Activated CD4-positive, alpha-beta memory T cell treated with anti-CD3 and anti-CD28 coated beads for 36 hours (primary cell): ENCODE measurements at regions not wholly inside any gene's neighbourhood (a gene's known extent, or its start where the extent isn't known, plus 50 kb on each side); places are given as distances from the start of the nearest gene placed in this dataset.

Experiments
- CTCF ChIA-PET: fragments of 350-600 bp; sonication (Branson Sonifier 250); formaldehyde crosslinking; loops from one replicate; lab custom pipeline; 2021; ENCODE audit warnings: antibody characterized with exemption, inconsistent platforms; lab: Charles Lee
- POLR2A ChIA-PET: fragments of 350-600 bp; sonication (Branson Sonifier 250); formaldehyde crosslinking; loops from one replicate; lab custom pipeline; 2021; ENCODE audit warnings: antibody characterized with exemption; lab: Charles Lee
- DNase-seq: peaks from one replicate; pipeline ENCODE4 v3.0.0-alpha.2; 2020
- H3K27ac Mint-ChIP-seq: one replicate; pipeline ENCODE4 v1.8.0; 2021; ENCODE audit warnings: mixed read lengths
- H3K27me3 Mint-ChIP-seq: one replicate; pipeline ENCODE4 v1.8.0; 2021; ENCODE audit warnings: mixed read lengths
- H3K36me3 Mint-ChIP-seq: one replicate; pipeline ENCODE4 v1.8.0; 2021; ENCODE audit warnings: mixed read lengths
- H3K4me1 Mint-ChIP-seq: one replicate; pipeline ENCODE4 v1.8.0; 2021; ENCODE audit warnings: low read depth, mixed read lengths
- H3K4me3 Mint-ChIP-seq: one replicate; pipeline ENCODE4 v1.8.0; 2021; ENCODE audit warnings: mild to moderate bottlenecking, mixed read lengths
- H3K9me3 Mint-ChIP-seq: one replicate; pipeline ENCODE4 v1.8.0; 2021; ENCODE audit warnings: mixed read lengths
- intact Hi-C: fragments of 100-400 bp; cut with micrococcal nuclease; formaldehyde crosslinking; loops from one replicate; pipeline ENCODE4 v1.15.1; 2023

DNA sequence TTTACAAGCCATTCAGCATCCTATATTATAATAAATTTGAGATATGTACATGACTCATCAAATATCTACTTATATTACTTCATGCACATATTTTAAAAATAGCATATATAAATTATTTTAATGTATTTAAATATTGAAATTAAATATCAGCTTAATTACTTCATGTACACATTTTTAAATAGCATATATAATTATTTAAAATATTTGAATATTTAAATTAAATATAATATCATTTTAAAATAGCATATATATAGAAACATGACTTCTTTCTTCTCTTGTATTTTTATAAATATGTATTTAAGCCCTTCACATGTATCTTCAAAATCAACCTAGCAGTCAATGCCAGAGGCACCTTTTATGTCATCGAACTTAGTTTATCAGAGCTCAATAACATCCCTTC, 298.8 kb upstream of the DSEL start:
- CTCF ChIA-PET = no interaction called here
- Mint-ChIP-seq H3K4me1 (no peaks in the 10 kb centered on the region), H3K27ac (no peak overlapping the region), H3K9me3 (no peaks in the 10 kb centered on the region), H3K27me3 (no peaks in the 10 kb centered on the region), H3K36me3 (no peaks in the 10 kb centered on the region), H3K4me3 (no peak overlapping the region)
- POLR2A ChIA-PET = no interaction called here
- intact Hi-C loops = no loop called here
- DNase-seq = no peak

- POLR2A ChIA-PET = no interaction called here
- intact Hi-C loops = no loop called here
- no peaks in the 10 kb centered on the region for H3K4me1 Mint-ChIP-seq
Observed at GRCh38 chr18:67813380-67814028, 297.0 kb upstream of the DSEL start.

GRCh38 chr18:67805261-67805660, 288.7 kb upstream of the DSEL start:
- DNase-seq = no peak
- Mint-ChIP-seq H3K27ac (no peak overlapping the region), H3K4me1 (no peaks in the 10 kb centered on the region), H3K9me3 (peaks cover 5% of the 10 kb centered on the region), H3K36me3 (no peaks in the 10 kb centered on the region), H3K27me3 (no peaks in the 10 kb centered on the region), H3K4me3 (no peak overlapping the region)
- CTCF ChIA-PET = no interaction called here
- POLR2A ChIA-PET = no interaction called here
- intact Hi-C loops = no loop called here

More at GRCh38 chr18:67813380-67814028, 297.0 kb upstream of the DSEL start:
- Mint-ChIP-seq H3K9me3 (no peaks in the 10 kb centered on the region), H3K27me3 (no peaks in the 10 kb centered on the region), H3K4me3 (no peak overlapping the region), H3K36me3 (no peaks in the 10 kb centered on the region), H3K27ac (no peak overlapping the region)
- DNase-seq = no peak
- CTCF ChIA-PET = no interaction called here

GRCh38 chr18:67794521-67794920, 278.0 kb upstream of the DSEL start:
- no peaks in the 10 kb centered on the region for H3K4me1 Mint-ChIP-seq
- intact Hi-C loops = no loop called here
- H3K9me3 Mint-ChIP-seq = no peaks in the 10 kb centered on the region
- H3K36me3 Mint-ChIP-seq = no peaks in the 10 kb centered on the region
- no peak for DNase-seq
- no peak overlapping the region for H3K27ac Mint-ChIP-seq
- ChIA-PET CTCF (no interaction called here), POLR2A (no interaction called here)
- H3K4me3 Mint-ChIP-seq = no peak overlapping the region
- no peaks in the 10 kb centered on the region for H3K27me3 Mint-ChIP-seq

GRCh38 chr18:67790527-67790926, 274.0 kb upstream of the DSEL start:
- Mint-ChIP-seq H3K27ac (no peak overlapping the region), H3K4me1 (no peaks in the 10 kb centered on the region), H3K27me3 (no peaks in the 10 kb centered on the region), H3K36me3 (no peaks in the 10 kb centered on the region), H3K9me3 (no peaks in the 10 kb centered on the region), H3K4me3 (no peak overlapping the region)
- intact Hi-C loops = no loop called here
- ChIA-PET POLR2A (no interaction called here), CTCF (no interaction called here)
- DNase-seq = no peak

GRCh38 chr18:67789165-67789545, 272.6 kb upstream of the DSEL start:
- Mint-ChIP-seq H3K36me3 (no peaks in the 10 kb centered on the region), H3K27me3 (no peaks in the 10 kb centered on the region), H3K4me1 (no peaks in the 10 kb centered on the region), H3K27ac (no peak overlapping the region), H3K9me3 (no peaks in the 10 kb centered on the region), H3K4me3 (no peak overlapping the region)
- no peak for DNase-seq
- POLR2A ChIA-PET = no interaction called here
- intact Hi-C loops = no loop called here
- CTCF ChIA-PET = no interaction called here

- POLR2A ChIA-PET = no interaction called here
- Mint-ChIP-seq H3K27ac (no peak overlapping the region), H3K4me3 (no peak overlapping the region), H3K36me3 (no peaks in the 10 kb centered on the region), H3K27me3 (no peaks in the 10 kb centered on the region), H3K4me1 (no peaks in the 10 kb centered on the region), H3K9me3 (no peaks in the 10 kb centered on the region)
- CTCF ChIA-PET = no interaction called here
- no peak for DNase-seq
- intact Hi-C loops = no loop called here
Observed at GRCh38 chr18:67788310-67789164, 272.0 kb upstream of the DSEL start.

DNA sequence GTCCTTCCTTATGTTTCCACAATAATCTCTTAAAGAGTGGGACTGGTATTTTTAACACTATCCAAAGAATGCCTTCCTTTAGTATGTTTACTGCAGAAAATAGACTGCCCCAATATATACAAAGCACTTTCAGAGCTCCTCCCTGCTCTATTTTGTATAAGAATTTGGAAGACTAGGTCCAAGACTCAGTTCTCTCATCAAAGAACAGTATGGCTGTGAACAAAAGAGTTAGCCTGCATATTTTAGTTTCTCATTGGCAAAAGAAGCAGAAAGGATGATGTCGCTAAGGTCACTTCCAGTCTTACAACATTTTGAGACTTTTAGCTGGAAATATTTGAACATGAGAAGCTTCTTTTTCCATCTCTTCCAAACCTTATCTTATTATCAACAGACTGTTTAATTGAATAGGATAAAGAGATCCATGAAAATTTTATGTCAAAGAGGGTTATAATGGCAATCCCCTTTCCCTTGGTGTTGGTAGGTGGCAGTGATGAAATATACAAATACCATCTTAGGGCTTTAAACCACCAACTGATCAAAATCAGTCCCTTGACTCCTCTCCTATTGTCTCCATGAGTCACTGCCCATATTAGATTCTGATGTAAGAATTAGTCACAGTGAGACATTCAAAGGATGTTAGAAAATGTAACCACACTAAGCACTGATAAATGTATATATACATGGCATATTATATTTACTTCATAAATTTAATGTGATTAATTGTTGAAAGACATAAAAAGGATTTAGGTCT, 266.9 kb upstream of the DSEL start:
- no peak for DNase-seq
- Mint-ChIP-seq H3K36me3 (no peaks in the 10 kb centered on the region), H3K4me1 (peaks cover 2% of the 10 kb centered on the region), H3K27ac (no peak overlapping the region), H3K9me3 (no peaks in the 10 kb centered on the region), H3K27me3 (no peaks in the 10 kb centered on the region), H3K4me3 (no peak overlapping the region)
- intact Hi-C loops = no loop called here
- POLR2A ChIA-PET = no interaction called here
- CTCF ChIA-PET = no interaction called here

DNA sequence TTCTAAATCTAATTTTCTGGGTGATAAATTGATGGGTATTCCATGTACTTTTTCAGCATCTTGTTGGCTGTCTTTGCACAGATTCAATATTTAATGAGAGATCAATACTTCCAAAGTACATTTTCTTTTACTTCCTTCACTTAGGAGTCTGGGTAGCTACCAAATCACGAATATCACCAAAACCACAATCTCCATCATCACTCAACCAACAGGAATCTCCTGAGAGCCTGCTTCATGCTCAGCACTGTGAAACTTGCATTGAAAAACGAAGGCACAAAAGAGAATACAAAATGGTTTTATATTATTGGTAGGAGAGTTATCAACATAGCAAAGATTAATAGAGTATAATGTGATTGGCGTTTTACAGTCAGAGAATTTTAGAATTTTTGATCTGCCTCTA, 261.5 kb upstream of the DSEL start:
- Mint-ChIP-seq H3K4me1 (no peaks in the 10 kb centered on the region), H3K4me3 (no peak overlapping the region), H3K27ac (no peak overlapping the region), H3K9me3 (no peaks in the 10 kb centered on the region), H3K27me3 (no peaks in the 10 kb centered on the region), H3K36me3 (no peaks in the 10 kb centered on the region)
- CTCF ChIA-PET = no interaction called here
- intact Hi-C loops = no loop called here
- POLR2A ChIA-PET = no interaction called here
- no peak for DNase-seq

DNA sequence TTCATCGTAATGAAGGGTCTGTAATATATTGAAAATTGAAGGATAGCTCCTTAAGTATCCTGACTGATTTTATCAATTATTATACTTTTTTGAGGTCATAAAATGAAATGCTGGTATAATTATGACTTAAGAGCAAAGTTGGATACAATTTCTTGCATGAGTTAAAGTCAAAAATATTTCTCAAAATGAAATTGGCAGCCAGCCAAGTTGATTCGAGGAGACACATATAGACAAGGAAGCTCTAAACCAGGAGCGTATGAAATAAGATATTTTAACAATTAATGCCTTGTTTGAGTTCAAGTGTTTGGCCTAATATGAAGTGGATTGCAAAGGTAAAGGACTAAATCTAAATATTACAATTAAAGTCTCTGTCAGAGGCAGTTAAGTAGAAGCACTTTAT, 260.4 kb upstream of the DSEL start:
- ChIA-PET POLR2A (no interaction called here), CTCF (no interaction called here)
- H3K27me3 Mint-ChIP-seq = no peaks in the 10 kb centered on the region
- intact Hi-C loops = no loop called here
- H3K4me1 Mint-ChIP-seq = no peaks in the 10 kb centered on the region
- no peaks in the 10 kb centered on the region for H3K36me3 Mint-ChIP-seq
- no peak overlapping the region for H3K27ac Mint-ChIP-seq
- H3K4me3 Mint-ChIP-seq = no peak overlapping the region
- no peaks in the 10 kb centered on the region for H3K9me3 Mint-ChIP-seq
- DNase-seq = no peak

- Mint-ChIP-seq H3K27ac (no peak overlapping the region), H3K36me3 (no peaks in the 10 kb centered on the region), H3K27me3 (no peaks in the 10 kb centered on the region), H3K4me1 (no peaks in the 10 kb centered on the region), H3K9me3 (no peaks in the 10 kb centered on the region), H3K4me3 (no peak overlapping the region)
- intact Hi-C loops = no loop called here
- POLR2A ChIA-PET = no interaction called here
- DNase-seq = no peak
- CTCF ChIA-PET = no interaction called here
Observed at GRCh38 chr18:67771271-67771670, 254.8 kb upstream of the DSEL start.

DNA sequence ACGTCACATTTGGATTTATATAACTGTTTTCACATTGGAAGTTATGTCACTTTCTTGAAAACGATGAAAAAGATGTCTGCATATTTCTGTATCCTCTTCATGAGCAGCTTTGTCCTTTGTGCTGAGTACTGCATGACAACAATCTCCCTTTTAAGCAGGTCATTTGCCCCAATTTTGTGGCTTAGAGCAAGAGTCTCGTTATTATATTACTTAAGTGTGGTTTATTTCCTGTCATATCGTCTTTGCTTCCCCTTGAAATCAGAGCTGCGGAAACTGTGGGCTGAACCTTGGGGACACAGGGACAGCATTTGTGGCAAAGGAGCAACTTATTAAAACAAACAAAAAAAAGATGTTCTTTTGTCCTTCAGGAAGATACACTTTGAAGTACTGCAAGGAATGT, 254.0 kb upstream of the DSEL start:
- Mint-ChIP-seq H3K4me3 (no peak overlapping the region), H3K27ac (no peak overlapping the region), H3K4me1 (no peaks in the 10 kb centered on the region), H3K36me3 (no peaks in the 10 kb centered on the region), H3K27me3 (no peaks in the 10 kb centered on the region), H3K9me3 (no peaks in the 10 kb centered on the region)
- intact Hi-C loops = no loop called here
- no peak for DNase-seq
- POLR2A ChIA-PET = no interaction called here
- CTCF ChIA-PET = no interaction called here
